ENCODE measurements at regions not wholly inside any gene's neighbourhood (a gene's known extent, or its start where the extent isn't known, plus 50 kb on each side); places are given as distances from the start of the nearest gene placed in this dataset.

DNA sequence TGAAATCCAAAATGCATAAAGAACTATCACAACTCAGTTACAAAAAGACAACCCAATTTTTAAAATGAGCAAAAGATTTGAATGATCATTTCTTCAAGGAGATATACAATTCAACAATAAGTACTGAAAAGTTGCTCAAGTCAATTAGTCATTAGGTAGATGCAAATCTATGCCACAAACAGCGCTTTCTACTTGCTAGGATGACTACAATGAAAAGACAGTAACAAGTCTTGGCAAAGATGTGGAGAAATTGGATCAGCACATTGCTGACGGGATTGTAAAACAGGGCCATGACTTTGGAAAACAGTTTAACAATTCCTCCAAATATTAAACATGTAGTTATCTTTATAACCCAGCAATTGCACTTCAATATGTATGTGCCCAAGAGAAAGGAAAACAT lies 166.3 kb upstream of the MC4R start:
- TF ChIP-seq CHD1 (IDR thresholded peaks at IDR 0.05; ENCODE audit: low read depth, low read length) (no peak), RFX5 (IDR thresholded peaks at IDR 0.05; ENCODE audit: low read depth, low read length) (no peak), POLR2A (IDR thresholded peaks at IDR 0.05; ENCODE audit: low read depth, low read length) (no peak), RCOR1 (IDR thresholded peaks at IDR 0.05; ENCODE audit: insufficient replicate concordance, low read length) (no peak), RAD21 (IDR thresholded peaks at IDR 0.05; ENCODE audit: low read length) (no peak)
- TF ChIP-seq, protein P1, sequence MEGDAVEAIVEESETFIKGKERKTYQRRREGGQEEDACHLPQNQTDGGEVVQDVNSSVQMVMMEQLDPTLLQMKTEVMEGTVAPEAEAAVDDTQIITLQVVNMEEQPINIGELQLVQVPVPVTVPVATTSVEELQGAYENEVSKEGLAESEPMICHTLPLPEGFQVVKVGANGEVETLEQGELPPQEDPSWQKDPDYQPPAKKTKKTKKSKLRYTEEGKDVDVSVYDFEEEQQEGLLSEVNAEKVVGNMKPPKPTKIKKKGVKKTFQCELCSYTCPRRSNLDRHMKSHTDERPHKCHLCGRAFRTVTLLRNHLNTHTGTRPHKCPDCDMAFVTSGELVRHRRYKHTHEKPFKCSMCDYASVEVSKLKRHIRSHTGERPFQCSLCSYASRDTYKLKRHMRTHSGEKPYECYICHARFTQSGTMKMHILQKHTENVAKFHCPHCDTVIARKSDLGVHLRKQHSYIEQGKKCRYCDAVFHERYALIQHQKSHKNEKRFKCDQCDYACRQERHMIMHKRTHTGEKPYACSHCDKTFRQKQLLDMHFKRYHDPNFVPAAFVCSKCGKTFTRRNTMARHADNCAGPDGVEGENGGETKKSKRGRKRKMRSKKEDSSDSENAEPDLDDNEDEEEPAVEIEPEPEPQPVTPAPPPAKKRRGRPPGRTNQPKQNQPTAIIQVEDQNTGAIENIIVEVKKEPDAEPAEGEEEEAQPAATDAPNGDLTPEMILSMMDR (conservative IDR thresholded peaks at IDR 0.05; ENCODE audit: low read depth, low read length) = no peak

Data from IMR-90 (cell line).